ENCODE measurements at regions not wholly inside any gene's neighbourhood (a gene's known extent, or its start where the extent isn't known, plus 50 kb on each side); places are given as distances from the start of the nearest gene placed in this dataset.

DNA sequence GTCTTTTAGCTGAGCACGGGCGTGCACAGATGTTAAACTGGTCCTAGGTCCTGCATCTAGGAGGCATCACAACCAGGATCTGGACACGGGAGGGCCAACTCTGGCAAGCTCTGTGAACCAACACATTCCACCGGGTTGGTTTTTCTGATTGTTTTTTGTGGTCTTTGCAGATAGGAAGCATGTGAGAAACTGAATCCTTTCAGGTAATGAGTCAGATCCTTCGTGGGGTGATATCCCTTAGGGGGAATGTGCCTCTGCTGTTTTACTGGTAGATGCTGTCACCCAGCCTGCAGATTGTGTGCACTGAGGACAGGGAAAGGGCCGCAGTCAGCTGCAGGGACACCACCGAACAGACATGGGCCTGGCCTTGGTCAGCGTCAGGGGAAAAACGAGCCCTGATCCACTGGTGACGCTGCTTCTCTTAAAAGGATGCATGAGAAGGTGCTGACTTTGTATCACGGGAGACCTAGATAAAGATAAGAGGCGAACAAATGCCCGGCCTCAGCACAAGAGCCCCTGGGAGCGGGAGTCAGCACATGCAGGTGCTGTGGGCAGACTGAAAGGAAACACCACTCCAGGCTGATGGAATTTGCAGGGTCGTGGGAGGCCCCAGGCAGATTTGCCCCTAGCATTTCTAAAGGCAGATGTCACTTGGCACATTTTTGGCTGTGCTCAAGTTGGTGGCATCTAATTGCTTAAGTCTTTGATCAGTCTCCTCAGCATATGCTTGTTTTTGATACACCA lies 51.1 kb downstream of the DOP1B start:
- no peaks in the 10 kb centered on the region for H3K27me3 ChIP-seq (ENCODE audit: control insufficient read depth, insufficient read depth, low read length)
- H3K9me3 ChIP-seq (replicated peaks; ENCODE audit: control insufficient read depth, low read depth, low read length) = no peaks in the 10 kb centered on the region
- DNase-seq = no peak
- H3K27ac ChIP-seq (ENCODE audit: low read length) = no peak overlapping the region
- WGBS (ENCODE audit: insufficient coverage) = 63% methylated on average over 13 of the region's 15 CpGs
- no peak overlapping the region for H3K4me3 ChIP-seq (ENCODE audit: low read length)
- H3K4me1 ChIP-seq (ENCODE audit: control insufficient read depth, insufficient read depth, low read length) = peaks cover 3% of the 10 kb centered on the region
- H3K36me3 ChIP-seq (ENCODE audit: control insufficient read depth, insufficient read depth, low read length) = peaks cover 9% of the 10 kb centered on the region

GRCh38 chr21:36208326-36209013 lies 51.8 kb downstream of the DOP1B start:
- H3K36me3 ChIP-seq (ENCODE audit: control insufficient read depth, insufficient read depth, low read length) = peaks cover 6% of the 10 kb centered on the region
- no peaks in the 10 kb centered on the region for H3K27me3 ChIP-seq (ENCODE audit: control insufficient read depth, insufficient read depth, low read length)
- H3K9me3 ChIP-seq (replicated peaks; ENCODE audit: control insufficient read depth, low read depth, low read length) = no peaks in the 10 kb centered on the region

DNA sequence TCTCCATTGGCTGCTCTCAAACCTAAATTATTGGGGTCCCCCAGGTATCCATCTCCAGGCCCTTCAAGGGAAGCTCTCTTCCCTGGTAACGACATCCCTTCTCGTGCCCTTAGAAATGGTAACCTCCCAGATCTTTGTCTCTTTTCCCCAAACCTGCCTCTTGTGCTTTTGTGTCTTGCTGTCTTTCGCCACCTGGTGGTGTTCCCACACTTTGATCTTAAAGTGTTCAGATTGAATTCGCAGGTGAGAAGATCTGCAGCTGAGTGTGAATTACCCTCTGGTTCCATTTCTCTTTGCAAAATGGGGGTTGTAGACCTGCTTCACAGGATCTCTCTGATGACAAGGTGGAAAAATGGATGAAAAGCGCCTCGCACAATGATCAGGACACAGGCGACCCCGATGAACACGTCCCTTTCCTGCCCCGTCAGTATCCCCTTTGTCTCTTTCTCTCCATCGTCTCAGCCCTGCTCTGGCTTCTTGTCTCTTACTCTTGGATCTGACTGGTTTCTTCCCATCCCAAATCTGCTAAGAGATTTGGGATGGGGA lies 53.1 kb downstream of the DOP1B start:
- Histone ChIP-seq H3K4me3 (ENCODE audit: low read length) (no peak overlapping the region), H3K4me1 (ENCODE audit: control insufficient read depth, insufficient read depth, low read length) (peaks cover 3% of the 10 kb centered on the region), H3K27me3 (ENCODE audit: control insufficient read depth, insufficient read depth, low read length) (no peaks in the 10 kb centered on the region), H3K27ac (ENCODE audit: low read length) (no peak overlapping the region), H3K9me3 (replicated peaks; ENCODE audit: control insufficient read depth, low read depth, low read length) (no peaks in the 10 kb centered on the region), H3K36me3 (ENCODE audit: control insufficient read depth, insufficient read depth, low read length) (peaks cover 7% of the 10 kb centered on the region)
- 58% methylated on average over 8 of the region's 11 CpGs for WGBS (ENCODE audit: insufficient coverage)
- peak; percentile 52 for DNase-seq

More at GRCh38 chr21:36208326-36209013, 51.8 kb downstream of the DOP1B start:
- Histone ChIP-seq H3K4me1 (ENCODE audit: control insufficient read depth, insufficient read depth, low read length) (peaks cover 3% of the 10 kb centered on the region), H3K4me3 (ENCODE audit: low read length) (no peak overlapping the region), H3K27ac (ENCODE audit: low read length) (no peak overlapping the region)
- DNase-seq = no peak
- 82% methylated on average over 24 of the region's 27 CpGs for WGBS (ENCODE audit: insufficient coverage)

DNA sequence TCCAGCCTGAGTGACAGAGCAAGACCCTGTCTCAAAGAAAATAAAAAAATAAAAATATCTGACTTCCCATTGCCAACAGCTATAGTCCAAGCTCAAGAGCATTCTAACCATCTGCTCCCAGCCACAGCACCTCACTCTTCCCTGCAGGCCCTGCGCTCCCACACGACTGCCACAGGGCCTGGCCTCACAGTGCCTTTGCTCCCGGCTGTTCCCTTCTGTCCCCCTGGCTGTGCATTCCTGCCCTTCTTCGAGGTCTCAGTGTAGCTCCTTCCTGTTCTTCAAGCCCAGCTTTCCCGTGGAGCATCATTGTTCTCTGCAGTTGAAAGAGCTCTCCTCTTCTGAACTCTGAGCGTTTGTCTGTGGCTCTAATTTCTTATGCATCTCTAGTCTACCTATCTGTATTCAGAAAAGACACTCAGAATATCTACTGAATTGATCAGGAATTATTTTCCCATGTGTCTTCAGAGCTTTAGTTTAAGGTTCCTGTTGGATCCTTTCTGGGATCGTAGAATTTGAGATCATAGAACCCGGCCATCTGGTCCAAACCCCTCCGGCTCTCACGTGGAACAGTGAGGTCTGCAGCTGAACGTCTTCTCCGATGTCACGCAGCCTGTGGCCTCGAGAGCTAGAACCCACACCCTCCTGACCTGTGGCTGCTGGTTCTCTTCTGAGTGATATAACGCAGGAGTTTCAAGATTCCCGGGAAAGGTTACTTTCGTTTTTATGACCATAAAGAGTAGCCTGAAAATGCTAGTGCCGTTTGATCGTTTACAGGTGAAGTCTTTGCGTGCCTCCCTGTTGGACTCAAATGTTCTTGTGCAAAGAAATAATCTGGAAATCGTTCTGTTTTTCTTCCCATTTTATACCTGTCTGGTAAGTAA lies 54.4 kb downstream of the DOP1B start:
- no peak overlapping the region for H3K4me3 ChIP-seq (ENCODE audit: low read length)
- H3K27ac ChIP-seq (ENCODE audit: low read length) = no peak overlapping the region
- no peak for DNase-seq
- H3K36me3 ChIP-seq (ENCODE audit: control insufficient read depth, insufficient read depth, low read length) = peaks cover 9% of the 10 kb centered on the region
- H3K27me3 ChIP-seq (ENCODE audit: control insufficient read depth, insufficient read depth, low read length) = no peaks in the 10 kb centered on the region
- H3K4me1 ChIP-seq (ENCODE audit: control insufficient read depth, insufficient read depth, low read length) = peaks cover 3% of the 10 kb centered on the region
- H3K9me3 ChIP-seq (replicated peaks; ENCODE audit: control insufficient read depth, low read depth, low read length) = no peaks in the 10 kb centered on the region
- WGBS (ENCODE audit: insufficient coverage) = 67% methylated on average over 14 of the region's 21 CpGs

GRCh38 chr21:36211660-36212512 lies 55.3 kb downstream of the DOP1B start:
- no peaks in the 10 kb centered on the region for H3K9me3 ChIP-seq (replicated peaks; ENCODE audit: control insufficient read depth, low read depth, low read length)
- 74% methylated on average over 4 of the region's 9 CpGs for whole genome bisulfite sequencing (ENCODE audit: insufficient coverage)
- H3K4me3 ChIP-seq (ENCODE audit: low read length) = no peak overlapping the region
- H3K36me3 ChIP-seq (ENCODE audit: control insufficient read depth, insufficient read depth, low read length) = peaks cover 9% of the 10 kb centered on the region
- no peak overlapping the region for H3K27ac ChIP-seq (ENCODE audit: low read length)
- peaks cover 3% of the 10 kb centered on the region for H3K4me1 ChIP-seq (ENCODE audit: control insufficient read depth, insufficient read depth, low read length)
- DNase-seq = no peak
- H3K27me3 ChIP-seq (ENCODE audit: control insufficient read depth, insufficient read depth, low read length) = no peaks in the 10 kb centered on the region

GRCh38 chr21:36212513-36212780 lies 55.8 kb downstream of the DOP1B start:
- no peaks in the 10 kb centered on the region for H3K27me3 ChIP-seq (ENCODE audit: control insufficient read depth, insufficient read depth, low read length)
- no peaks in the 10 kb centered on the region for H3K9me3 ChIP-seq (replicated peaks; ENCODE audit: control insufficient read depth, low read depth, low read length)
- 100% methylated on average over 5 of the region's 5 CpGs for WGBS (ENCODE audit: insufficient coverage)
- no peak overlapping the region for H3K27ac ChIP-seq (ENCODE audit: low read length)
- DNase-seq = no peak
- peaks cover 9% of the 10 kb centered on the region for H3K36me3 ChIP-seq (ENCODE audit: control insufficient read depth, insufficient read depth, low read length)
- H3K4me3 ChIP-seq (ENCODE audit: low read length) = no peak overlapping the region
- H3K4me1 ChIP-seq (ENCODE audit: control insufficient read depth, insufficient read depth, low read length) = peaks cover 3% of the 10 kb centered on the region

DNA sequence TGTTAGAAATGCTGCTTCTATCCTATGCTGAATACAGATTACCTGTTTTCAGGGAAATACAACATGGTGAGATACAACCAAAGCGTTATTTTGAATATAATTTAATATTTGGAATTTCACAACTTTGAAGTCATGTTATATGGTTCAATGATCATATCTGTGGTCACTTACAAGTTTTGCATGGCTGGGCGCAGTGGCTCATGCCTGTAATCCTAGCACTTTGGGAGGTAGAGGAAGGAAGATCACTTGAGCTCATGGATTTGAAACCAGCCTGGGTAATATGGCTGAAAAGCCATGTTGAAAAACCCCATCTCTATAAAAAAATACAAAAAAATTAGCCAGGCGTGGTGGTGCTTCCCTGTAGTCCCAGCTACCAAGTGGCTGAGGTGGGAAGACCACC lies 57.9 kb downstream of the DOP1B start:
- WGBS (ENCODE audit: insufficient coverage) = 70% methylated on average over 1 of the region's 3 CpGs
- no peak overlapping the region for H3K27ac ChIP-seq (ENCODE audit: low read length)
- no peak overlapping the region for H3K4me3 ChIP-seq (ENCODE audit: low read length)
- H3K27me3 ChIP-seq (ENCODE audit: control insufficient read depth, insufficient read depth, low read length) = no peaks in the 10 kb centered on the region
- no peaks in the 10 kb centered on the region for H3K9me3 ChIP-seq (replicated peaks; ENCODE audit: control insufficient read depth, low read depth, low read length)
- no peak for DNase-seq
- H3K4me1 ChIP-seq (ENCODE audit: control insufficient read depth, insufficient read depth, low read length) = no peaks in the 10 kb centered on the region
- H3K36me3 ChIP-seq (ENCODE audit: control insufficient read depth, insufficient read depth, low read length) = peaks cover 11% of the 10 kb centered on the region

- Histone ChIP-seq H3K27ac (ENCODE audit: low read length) (no peak overlapping the region), H3K27me3 (ENCODE audit: control insufficient read depth, insufficient read depth, low read length) (no peaks in the 10 kb centered on the region), H3K36me3 (ENCODE audit: control insufficient read depth, insufficient read depth, low read length) (peaks cover 8% of the 10 kb centered on the region), H3K9me3 (replicated peaks; ENCODE audit: control insufficient read depth, low read depth, low read length) (no peaks in the 10 kb centered on the region), H3K4me1 (ENCODE audit: control insufficient read depth, insufficient read depth, low read length) (no peaks in the 10 kb centered on the region), H3K4me3 (ENCODE audit: low read length) (no peak overlapping the region)
- 50% methylated on average over 1 of the region's 4 CpGs for WGBS (ENCODE audit: insufficient coverage)
- no peak for DNase-seq
These were observed 61.1 kb downstream of the DOP1B start for GRCh38 chr21:36217743-36218142.

DNA sequence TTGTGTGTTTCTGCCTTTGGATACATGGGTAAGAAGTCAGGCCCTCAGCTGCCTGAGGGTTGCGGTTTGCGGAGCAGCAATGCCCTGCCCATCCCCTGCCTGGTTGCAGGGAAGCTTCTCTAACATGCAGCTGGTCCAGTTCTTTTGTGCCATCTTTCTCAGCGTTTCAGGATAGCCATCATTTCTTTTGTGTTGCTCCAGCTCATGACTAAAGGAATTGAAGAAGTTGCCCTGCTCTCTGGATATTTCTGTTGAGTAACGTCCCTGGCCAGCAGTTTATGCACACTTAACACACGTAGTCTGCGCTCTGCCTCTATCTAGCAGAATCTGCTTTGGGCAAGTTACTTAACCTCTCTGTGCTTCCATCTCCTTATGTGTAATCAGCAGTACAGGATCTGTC lies 62.1 kb downstream of the DOP1B start:
- 72% methylated on average over 4 of the region's 6 CpGs for WGBS (ENCODE audit: insufficient coverage)
- Histone ChIP-seq H3K9me3 (replicated peaks; ENCODE audit: control insufficient read depth, low read depth, low read length) (no peaks in the 10 kb centered on the region), H3K27me3 (ENCODE audit: control insufficient read depth, insufficient read depth, low read length) (no peaks in the 10 kb centered on the region), H3K4me3 (ENCODE audit: low read length) (no peak overlapping the region), H3K27ac (ENCODE audit: low read length) (no peak overlapping the region), H3K36me3 (ENCODE audit: control insufficient read depth, insufficient read depth, low read length) (peaks cover 10% of the 10 kb centered on the region), H3K4me1 (ENCODE audit: control insufficient read depth, insufficient read depth, low read length) (no peaks in the 10 kb centered on the region)
- DNase-seq = no peak

Data from muscle of leg (tissue), 3 donors.